ENCODE measurements at regions not wholly inside any gene's neighbourhood (a gene's known extent, or its start where the extent isn't known, plus 50 kb on each side); places are given as distances from the start of the nearest gene placed in this dataset.

- no peak for TF ChIP-seq CTCF (IDR thresholded peaks at IDR 0.05)
- TF ChIP-seq POLR2A (IDR thresholded peaks at IDR 0.05): no peak
Observed at GRCh38 chr1:56237491-56238064, 341.8 kb downstream of the PLPP3 start.

Measured in lower leg skin (tissue), 3 donors.